HT1080 (cell line): ENCODE measurements at regions not wholly inside any gene's neighbourhood (a gene's known extent, or its start where the extent isn't known, plus 50 kb on each side); places are given as distances from the start of the nearest gene placed in this dataset.

Experiments
- DNase-seq: peaks from one replicate; pipeline ENCODE4 v3.0.0-alpha.2; 2015; ENCODE audit warnings: low read depth

DNA sequence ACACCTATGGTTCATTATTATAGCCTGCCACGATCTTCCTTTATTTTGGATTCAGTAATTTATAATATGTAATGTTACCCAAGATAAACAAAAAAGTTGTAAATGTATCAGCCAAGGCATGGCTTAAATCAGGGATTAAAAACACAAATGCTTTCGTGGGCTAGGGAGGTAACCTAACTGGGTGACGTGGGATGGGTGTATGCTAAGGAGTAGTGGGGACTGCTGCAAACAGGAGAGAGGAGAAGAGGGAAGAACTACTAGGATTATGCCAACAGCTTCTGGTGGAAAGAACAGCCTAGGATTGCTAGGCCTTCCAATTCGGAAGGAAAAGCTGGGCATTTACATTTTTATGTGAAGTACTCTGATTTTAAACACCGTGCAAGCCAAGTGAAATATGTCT, 244.8 kb upstream of the POU3F2 start:
- no peak for DNase-seq

DNA sequence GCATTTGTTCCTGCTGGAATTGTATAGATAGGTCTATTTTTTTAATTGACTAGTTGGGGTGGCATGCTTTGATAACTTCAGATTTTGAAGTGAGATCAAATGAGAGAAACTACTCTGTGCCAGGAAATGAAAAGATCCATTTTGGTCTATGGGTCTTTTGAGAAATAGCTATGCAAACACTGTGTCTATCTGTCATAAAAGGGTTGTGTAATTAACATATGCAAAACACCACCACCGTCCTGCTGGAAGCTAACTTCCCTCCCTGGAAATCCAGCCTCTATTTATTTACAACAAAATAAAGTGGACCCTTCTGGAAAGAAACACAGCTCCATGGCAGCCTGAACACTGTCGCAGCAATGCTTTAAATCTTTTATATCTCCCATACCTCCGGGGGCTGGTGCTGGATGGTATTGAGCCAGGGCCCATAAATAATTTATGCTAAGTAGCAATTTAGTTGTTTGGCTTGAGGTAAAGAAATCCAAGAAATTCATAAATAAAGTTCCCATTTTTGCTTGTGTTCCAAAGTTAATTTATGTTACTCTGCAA, 244.2 kb upstream of the POU3F2 start:
- DNase-seq, result no peak

DNA sequence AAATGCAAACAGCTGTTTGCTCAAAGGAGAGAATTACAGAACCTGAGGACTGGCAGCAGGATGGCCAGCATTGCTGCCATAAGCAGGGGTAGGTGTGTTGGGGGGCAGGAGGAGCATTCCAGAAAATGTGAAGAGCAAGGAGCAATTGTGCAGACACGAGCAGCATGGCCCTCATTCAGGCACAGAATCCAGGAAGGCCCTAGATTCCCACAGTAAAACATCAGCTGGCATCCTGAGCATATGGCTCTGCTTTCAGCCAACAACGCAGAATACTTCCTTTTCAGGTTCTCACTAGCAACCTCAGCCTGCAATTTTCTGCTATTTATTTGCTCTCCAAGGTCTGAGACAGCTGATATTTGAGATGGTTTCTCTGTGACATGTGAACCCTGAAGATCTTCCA, 243.4 kb upstream of the POU3F2 start:
- DNase-seq, result no peak

DNA sequence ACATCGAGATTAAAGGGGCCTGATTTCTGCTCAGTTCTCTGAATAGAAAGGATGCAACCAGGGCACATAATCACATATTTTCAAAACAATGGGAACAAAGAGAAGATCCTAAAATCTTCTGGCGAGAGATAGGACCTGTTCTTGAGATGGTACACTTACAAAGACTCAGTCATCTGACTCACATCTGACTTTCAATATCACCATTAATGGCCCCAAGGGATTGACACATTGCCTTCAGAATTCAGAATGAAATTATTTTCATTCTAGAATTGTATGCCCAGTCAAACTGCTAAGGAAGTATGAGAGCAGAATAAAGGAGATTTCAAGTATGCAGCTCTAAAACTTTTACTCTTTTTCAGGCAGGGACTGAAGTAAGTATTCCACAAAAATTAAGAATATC, 240.7 kb upstream of the POU3F2 start:
- no peak for DNase-seq

DNA sequence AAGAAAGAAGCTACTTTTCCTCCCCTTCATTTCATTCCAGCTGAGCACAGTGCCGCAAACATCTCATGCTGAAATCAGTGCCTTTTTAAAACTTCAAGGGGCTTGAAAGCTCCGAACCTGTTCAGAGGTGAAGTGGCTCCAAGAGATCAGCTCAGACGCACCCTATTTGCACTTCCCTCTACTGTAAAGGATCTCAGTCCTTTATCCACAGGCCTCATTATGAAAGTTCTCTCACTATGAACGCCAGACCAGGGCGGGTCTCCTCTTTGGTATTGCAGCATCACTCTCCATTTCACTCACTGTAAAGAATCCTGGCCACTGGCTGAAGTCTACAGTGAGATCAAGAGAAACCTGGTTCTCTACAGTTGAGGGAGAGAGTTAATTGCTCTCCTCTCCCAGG, 232.7 kb upstream of the POU3F2 start:
- DNase-seq, result no peak

DNA sequence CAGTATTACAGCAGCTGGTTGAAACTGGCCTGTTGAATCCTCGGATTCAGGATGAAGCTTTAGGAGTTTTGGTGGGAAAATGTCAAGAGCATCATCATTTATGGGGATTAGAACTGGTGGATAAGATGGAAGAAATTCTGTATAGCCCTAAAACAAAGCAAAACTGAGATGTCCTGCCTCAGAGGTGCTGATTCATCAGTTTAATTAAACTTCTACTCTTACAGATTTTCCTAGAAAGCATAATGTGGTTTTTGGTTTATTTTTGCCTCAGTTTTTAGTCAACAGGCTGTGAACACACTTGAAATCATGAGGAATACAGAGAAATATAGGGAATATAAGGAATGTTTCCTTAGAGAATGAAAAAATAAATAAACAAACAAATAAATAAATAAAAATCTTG, 228.7 kb upstream of the POU3F2 start:
- DNase-seq, result no peak

DNA sequence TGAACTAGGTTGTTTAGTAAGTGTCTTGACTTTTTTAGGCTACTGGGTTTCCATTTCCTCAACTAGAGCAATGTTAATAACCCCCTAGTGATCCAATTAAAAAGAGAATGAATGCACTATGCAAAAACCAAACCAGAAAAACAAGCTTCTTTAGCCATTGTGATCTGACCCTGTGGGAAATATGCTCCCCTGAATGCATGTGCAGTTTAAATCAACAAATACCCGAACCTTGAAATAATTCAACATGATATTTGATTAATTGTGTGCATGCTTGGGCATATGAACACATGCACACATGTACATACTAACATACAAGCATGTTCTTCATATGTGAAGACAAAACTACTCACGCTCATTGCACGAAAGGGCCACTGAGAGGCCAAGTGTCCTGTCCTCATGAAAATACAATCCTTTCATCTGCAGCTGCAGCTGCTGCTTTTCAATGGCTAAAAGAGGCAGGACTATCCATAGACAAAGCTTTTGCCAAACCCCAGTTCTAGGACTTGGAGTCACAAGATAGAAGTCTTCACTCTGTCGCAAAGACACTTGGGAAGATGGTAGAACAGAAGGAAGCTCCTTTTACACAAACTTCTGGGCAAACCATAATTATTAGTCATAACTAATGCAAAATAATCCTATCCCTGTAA, 207.1 kb upstream of the POU3F2 start:
- no peak for DNase-seq

DNA sequence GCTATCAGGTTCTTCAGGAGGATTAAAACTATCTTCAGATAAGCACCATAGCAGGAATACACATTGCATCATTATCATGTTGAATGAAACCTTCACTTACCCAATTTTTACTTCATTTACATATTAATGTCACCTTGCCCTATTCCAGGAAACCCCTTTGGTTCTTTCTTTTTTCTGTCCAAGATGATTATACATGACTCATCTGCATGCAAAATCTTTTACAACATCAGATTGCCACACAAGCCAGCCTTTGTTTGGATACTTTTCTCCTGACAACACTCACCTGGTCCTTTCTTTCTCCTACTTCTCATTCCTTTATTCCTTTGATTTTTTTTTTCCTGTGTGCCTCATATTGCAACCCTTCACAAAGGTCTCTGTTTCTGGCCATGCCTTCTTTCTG, 200.5 kb upstream of the POU3F2 start:
- DNase-seq, result peak; percentile 44

DNA sequence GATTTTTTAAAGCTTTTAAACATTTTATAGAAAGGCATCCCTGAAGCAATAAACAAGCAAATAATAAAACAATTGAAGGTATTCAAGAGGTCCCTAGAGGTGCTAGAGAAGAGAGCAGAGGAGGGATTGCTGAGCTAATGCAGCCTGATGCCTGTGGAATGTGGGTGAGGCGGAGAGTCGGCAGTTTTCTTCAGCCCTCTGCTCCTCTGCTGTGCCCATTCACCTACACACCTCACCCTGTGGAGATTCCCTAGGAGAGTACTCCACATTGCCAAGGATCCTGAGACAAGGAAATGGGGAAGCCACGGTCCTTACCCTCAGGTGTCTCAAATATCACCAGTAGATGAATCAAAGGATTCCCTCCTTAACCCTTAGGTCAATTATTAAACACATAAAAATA, 199.8 kb upstream of the POU3F2 start:
- DNase-seq, result no peak

DNA sequence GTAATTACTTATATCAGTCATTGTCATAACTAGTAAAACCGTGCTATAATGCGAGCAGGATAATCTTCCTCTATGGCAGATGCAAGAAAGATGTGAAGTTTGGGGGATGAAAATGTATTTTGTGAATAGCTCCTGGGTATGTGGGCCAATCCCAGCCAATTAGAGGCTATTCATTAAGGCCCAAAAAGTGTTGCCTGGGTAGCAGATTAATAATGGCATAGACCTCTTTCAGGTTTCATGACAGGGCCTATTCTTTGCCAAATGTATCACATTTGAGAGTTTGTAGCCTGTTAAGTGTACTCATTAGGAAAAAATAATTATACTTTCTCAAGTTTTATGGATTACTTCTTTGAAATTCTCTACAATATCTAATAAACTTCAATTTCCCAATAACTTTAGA, 199.2 kb upstream of the POU3F2 start:
- no peak for DNase-seq

DNA sequence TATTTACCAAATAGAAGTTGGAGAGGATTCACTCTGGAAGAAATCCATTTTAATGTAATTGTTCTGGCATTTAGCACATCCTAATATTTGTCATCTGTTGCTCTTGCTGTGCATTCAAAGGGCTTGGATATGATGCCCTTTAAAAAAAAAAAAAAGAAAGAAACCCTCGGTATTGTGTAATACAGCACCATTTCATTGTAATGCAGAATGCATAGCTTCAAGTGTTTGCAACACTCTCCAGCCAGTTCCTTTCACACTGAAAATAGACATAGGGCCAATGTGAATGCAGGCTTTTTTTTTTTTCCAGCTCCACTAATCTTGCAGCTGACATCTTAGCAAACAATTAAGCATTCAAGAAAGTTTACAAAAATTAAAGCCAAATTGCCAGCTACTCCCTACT, 197.4 kb upstream of the POU3F2 start:
- no peak for DNase-seq

DNA sequence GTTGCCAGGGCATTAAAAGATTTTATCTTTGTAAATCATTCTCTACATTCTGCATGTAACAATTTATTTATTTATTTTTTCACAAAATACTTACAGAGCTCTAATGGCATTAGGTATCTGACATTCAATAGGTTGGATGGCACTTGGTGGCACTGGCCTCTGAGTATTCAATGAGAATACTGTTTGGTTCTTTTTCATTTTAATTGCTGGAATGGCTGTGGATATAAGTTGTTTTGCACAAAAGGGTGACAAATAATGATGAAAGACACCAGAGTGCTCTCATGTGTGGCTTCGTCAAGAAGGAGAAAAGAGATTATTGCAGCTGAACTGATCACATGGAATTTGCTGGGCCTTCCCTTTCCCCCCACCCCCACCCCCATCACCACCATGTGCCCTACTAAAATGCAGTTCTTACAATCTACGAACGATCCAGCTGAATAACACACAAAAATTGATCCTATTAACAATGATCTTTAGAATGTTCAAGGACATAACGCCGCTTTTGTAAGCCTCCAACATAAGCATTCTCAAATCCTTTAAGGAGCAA, 195.2 kb upstream of the POU3F2 start:
- DNase-seq, result no peak

DNA sequence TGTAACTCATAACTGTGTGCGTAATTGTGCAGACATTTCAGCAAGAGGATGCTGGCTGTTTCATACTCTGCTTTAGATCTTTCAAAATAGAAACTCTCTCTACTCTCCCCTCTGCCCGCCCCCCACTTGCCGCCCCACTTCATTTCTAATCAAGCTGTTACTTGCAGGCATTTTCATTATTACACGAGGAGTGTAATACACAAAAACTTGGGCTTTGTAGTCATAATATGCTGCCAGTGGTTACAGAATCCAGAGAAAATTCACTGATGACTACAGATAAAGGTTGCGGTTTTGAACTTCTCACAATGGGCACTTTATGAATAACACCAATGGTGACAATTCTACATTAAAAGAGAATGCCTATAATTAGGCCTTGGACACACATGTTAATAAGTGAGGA, 194.0 kb upstream of the POU3F2 start:
- no peak for DNase-seq

DNA sequence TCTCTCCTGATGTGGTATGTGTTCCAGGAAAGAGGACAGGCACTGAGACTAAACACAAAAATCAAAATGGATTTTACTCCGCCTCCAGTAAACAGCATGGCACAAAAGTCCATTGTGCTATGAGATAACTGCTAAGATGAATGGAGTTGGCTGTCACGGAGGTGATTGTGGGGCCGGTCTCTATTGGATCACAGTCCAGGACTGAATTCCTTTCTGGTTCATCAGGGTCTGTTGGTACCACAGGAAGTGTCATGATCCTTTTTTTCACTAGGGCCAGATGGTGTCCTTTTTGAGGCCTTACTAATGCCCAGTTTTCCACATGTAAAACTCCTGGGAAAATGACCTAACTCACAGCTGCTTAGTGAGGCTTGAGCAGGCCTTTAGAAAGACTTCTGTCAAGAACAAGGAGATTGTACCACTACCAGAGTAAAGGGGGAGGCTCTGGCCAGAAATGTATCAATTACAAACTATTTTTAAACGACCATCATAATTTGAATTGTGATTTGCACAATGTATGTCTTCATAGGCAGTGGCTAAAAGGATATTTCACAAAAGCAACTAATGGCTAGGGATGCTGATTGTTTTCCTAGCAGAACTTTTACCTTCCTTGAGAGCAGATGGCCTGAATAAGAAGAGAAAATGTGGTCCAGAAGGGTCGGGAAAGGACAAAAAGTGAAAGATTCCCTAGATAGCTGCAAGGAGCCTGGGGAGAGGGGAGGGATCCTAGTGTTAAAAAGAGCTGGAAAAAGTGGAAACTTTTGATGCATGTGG, 192.2 kb upstream of the POU3F2 start:
- DNase-seq, result peak; percentile 89

DNA sequence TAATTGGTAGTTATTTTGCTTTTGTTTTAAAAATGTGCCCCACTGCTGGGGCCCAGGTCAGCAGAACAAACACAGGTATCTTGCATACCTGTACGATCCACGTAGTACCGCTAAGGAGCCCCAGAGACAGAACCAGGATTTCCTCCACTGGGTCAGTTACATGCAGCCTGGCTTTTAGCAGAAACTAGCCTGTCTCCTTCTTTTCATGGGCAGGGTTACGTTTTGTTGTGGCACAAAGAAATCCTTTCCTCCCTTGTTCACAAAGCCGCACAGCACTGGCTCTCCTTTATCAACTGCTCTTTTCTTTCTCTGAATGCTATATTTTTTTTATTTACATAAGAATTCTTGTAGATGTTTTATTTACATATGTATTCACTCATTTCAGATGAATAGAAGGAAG, 190.3 kb upstream of the POU3F2 start:
- no peak for DNase-seq

DNA sequence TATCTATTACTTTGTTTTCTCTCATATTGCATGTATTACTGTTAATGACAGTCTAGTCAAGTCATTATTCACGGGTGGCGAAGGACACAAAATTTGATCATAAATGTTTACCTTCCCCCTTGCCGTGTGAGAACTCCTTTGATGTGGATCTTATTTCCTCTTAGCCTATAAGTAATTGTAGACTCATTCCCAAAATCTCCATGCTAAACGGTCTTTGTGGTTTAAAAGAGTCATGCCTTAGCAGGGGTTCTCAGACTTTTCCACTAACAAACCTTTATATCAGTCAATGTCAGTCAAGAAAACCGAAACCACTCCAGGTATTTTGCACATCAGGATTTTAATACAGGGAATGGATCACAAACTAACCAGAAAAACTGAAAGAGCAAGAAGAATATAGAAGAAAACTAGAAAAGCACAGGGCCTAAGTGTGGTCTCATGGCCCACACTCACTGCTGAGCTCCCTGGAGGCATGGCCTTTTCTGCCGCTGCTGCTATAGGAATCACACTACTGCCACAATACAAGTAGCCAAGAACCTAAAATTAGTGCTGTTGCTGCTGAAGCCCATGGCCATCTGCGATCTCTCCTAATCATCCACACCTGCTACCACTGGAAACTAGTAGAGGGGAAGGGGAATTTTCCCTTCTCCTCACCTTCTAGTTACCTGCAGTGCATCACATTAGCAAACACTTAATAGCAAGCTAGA, 186.0 kb upstream of the POU3F2 start:
- peak; percentile 71 for DNase-seq

DNA sequence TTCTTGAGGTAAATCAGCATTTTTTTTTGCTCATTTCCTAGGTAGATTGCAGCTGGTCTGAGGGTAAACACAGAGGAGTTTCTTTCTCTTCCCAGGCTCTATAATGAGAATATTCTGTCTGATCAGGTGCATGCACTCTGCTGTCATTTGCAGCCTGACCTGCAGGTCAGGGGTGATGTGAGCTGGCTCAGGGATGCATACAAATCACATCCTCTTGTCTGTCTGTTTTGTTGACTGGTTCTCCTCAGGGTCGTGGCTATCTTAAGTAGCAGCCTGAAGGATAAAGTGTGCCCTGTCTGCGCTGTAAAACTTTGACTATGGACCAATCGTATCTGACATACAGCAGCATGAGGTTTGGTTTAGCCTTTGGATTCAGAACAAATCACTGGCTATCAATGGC, 183.4 kb upstream of the POU3F2 start:
- no peak for DNase-seq

DNA sequence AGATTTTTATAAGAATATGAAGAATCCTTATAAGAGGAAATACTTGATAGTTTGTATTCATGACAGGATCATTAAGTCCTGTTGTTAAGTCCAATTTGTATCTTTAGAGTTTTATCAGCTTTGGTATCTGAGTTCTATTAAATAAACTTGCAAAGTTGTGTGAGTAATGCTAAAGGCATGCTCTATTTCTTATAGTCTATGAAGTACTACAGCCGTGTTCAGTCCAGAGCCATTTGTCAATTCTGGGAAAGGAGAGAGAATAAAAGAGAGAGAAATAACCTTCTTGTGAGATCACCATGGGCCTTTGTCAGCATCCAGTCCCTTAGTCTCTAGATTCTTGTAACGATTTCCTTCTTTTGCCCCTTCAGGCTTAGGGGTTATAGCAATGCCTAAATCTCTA, 181.2 kb upstream of the POU3F2 start:
- peak; percentile 51 for DNase-seq

DNA sequence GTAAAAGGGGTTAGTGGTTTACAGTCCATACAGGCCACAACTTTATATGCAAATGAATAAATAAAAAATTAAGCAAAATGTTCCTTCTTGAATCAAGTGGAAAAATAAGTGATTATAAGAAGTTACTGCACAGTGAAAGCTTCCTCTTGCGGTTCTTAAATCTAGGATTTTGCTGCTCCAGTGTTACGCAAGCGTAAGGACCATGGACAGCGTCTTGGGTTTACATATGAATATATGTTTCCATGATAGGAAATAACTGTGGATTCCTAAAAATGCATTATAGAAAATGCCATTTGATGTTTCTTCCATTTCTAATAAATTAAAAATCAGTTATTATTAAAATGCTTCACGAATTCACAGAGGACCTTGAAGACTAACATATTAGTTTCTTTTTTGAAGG, 176.6 kb upstream of the POU3F2 start:
- DNase-seq, result peak; percentile 13

DNA sequence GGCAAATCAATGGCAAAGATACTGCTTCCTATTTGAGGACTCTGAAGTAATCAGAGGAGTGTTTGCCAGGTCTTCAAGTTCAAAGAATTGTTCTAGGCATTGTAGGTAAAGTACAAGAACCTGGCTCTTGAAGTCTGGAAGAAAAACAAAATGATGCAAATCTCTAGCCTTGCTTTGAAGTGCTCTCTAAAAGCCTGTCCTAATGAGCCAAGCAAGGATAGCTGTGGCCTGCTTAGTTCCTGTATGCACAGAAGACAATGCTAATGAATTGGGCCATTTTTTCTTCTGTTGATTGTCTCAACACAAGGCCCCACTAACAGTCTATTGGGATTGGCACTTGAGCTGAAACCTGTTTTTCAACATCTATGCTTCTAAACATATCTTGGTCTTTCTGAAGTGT, 165.0 kb upstream of the POU3F2 start:
- DNase-seq, result no peak

DNA sequence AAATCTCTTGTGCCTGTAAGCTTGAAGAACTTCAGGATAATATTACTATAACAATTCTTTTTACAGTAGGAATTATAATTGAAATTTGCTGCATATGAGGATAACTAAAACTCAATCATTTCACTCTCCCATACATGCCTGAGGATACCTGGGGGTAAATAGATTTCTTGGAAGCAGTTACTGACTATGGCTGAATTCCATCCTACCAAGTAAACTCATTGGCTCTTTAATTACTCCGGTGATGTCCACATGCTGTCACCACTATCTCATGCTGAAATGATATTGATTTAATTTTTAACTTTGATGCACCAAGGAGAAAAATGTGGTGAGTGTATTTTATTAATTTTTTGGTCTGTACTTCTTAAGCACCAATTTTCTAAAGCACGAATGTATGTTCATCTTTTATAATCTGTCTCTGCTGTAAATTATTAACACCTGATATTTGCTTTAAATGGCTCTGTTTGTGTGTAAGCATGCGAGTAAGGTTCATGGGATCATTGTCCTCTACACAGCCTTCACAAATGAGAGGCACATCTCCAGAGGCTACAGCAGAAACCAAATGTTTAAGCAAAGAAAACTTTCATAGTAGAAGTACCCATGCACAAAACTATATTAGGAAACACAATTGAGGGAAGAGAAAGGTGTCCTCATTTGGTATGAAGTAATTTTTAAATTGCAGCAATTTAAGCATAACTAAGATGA, 164.2 kb upstream of the POU3F2 start:
- DNase-seq, result no peak
